SJSA1 (cell line): ENCODE measurements at regions not wholly inside any gene's neighbourhood (a gene's known extent, or its start where the extent isn't known, plus 50 kb on each side); places are given as distances from the start of the nearest gene placed in this dataset.
A peak's percentile ranks its signal among the peaks of the same experiment; 100 is the strongest.

Experiments used
- DNase-seq, 2 experiments: peaks; one replicate each; pipeline ENCODE4 v3.0.0-alpha.2; 2015 to 2020; ENCODE audit warnings: low spot score in 2 of 2, low read depth in 1 of 2
- H3K27ac ChIP-seq: fragments of 250-450 bp; sonication (Bioruptor Pico); 2 replicates; pipeline ENCODE4 v1.5.1; 2020; ENCODE audit warnings: mild to moderate bottlenecking, moderate library complexity
- H3K27me3 ChIP-seq: fragments of 250-450 bp; sonication (Bioruptor Pico); replicated peaks from 2 replicates; pipeline ENCODE4 v1.5.1; 2020; ENCODE audit warnings: mild to moderate bottlenecking, moderate library complexity
- H3K36me3 ChIP-seq: fragments of 250-450 bp; sonication (Bioruptor Pico); 2 replicates; pipeline ENCODE4 v1.5.1; 2020; ENCODE audit warnings: mild to moderate bottlenecking
- H3K4me1 ChIP-seq: fragments of 250-450 bp; sonication (Bioruptor Pico); replicated peaks from 2 replicates; pipeline ENCODE4 v1.6.1; 2021; ENCODE audit warnings: mild to moderate bottlenecking
- H3K4me3 ChIP-seq: fragments of 250-450 bp; sonication (Bioruptor Pico); 2 replicates; pipeline ENCODE4 v1.5.1; 2020; ENCODE audit warnings: mild to moderate bottlenecking
- H3K9me3 ChIP-seq: fragments of 250-450 bp; sonication (Bioruptor Pico); replicated peaks from 2 replicates; pipeline ENCODE4 v1.5.1; 2020; ENCODE audit warnings: mild to moderate bottlenecking

GRCh38 chr14:98819132-98819866 is 452.7 kb downstream of the BCL11B start:
- DNase-seq: no peak
- H3K4me3 ChIP-seq: no peak overlapping the region

DNA sequence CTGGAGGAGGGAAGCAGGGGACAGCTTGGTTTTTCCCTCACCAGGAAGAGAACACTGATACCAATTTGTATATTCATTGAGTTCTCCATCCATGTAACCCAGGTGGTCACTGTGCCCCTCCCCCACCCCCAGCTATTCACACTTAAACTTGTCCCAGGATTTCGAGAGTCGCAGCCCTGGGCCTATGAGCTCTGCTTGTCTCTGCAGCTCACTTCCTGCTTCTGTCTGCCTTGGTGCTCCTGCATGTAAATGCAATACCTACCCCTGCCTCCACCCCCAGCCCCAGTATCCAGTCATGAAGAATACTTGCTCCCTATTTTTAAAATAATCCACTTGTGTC is 452.2 kb downstream of the BCL11B start:
- H3K27me3 ChIP-seq: no peaks in the 10 kb centered on the region
- no peak for DNase-seq
- H3K27ac ChIP-seq: no peak overlapping the region
- H3K4me3 ChIP-seq: no peak overlapping the region
- H3K9me3 ChIP-seq: no peaks in the 10 kb centered on the region
- 0 out of 2 replicates have a peak, but pooled peaks cover 3% of the 10 kb centered on the region for H3K4me1 ChIP-seq
- no peaks in the 10 kb centered on the region for H3K36me3 ChIP-seq

More at GRCh38 chr14:98819132-98819866, 452.7 kb downstream of the BCL11B start:
- Histone ChIP-seq H3K27ac (no peak overlapping the region), H3K36me3 (no peaks in the 10 kb centered on the region), H3K9me3 (no peaks in the 10 kb centered on the region), H3K4me1 (0 out of 2 replicates have a peak, but pooled peaks cover 3% of the 10 kb centered on the region), H3K27me3 (no peaks in the 10 kb centered on the region)

- H3K4me1 ChIP-seq: 0 out of 2 replicates have a peak, but pooled peaks cover 3% of the 10 kb centered on the region
- no peaks in the 10 kb centered on the region for H3K9me3 ChIP-seq
- no peaks in the 10 kb centered on the region for H3K36me3 ChIP-seq
- no peak for DNase-seq
- no peak overlapping the region for H3K4me3 ChIP-seq
- no peaks in the 10 kb centered on the region for H3K27me3 ChIP-seq
- no peak overlapping the region for H3K27ac ChIP-seq
Measured at GRCh38 chr14:98822917-98823316, 449.1 kb downstream of the BCL11B start.

DNA sequence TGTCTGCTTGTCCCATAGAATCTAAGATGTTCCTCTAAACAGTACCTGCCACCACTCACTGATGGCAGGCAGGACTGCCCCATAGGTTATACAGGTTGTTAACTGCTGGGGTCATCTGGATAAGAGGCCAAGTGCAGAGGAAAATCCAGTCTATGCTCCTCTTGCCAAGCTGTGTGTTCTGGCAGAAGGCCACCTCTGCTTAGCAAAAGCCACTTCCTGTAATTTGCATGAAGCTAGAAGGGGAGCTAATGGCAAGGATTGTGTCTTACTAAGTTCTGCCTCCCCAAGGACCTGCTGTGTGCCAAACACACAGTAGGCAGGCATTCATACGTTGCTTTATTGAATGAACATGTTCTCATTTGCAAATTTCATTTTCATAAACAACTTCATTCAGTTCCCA is 445.4 kb downstream of the BCL11B start:
- Histone ChIP-seq H3K9me3 (no peaks in the 10 kb centered on the region), H3K4me1 (0 out of 2 replicates have a peak, but pooled peaks cover 3% of the 10 kb centered on the region)
- DNase-seq: no peak

DNA sequence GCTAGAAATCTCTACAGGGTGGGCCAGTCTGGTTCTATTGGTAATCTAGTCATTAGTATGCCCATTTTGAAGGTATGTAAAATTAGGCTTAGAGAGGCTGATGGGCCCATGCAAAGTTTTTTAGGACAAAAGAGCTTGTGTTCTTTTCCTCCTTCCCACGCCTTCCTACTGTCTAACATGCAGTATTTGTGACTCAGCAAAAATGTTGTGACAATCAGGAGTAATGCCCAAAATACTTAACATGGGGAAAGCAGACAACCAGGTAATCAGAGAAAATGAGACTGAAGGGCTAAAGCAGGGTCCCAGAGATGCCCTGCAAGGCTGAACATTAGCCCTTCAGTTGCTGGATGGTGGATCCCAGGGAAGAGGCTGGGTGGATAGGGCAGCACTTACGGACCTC is 437.9 kb downstream of the BCL11B start:
- Histone ChIP-seq H3K9me3 (no peaks in the 10 kb centered on the region), H3K27me3 (no peaks in the 10 kb centered on the region), H3K4me3 (no peak overlapping the region), H3K4me1 (peaks cover 8% of the 10 kb centered on the region), H3K27ac (no peak overlapping the region), H3K36me3 (no peaks in the 10 kb centered on the region)
- peak in 1 of 2 experiments; percentile 23 for DNase-seq

More for the DNA sequence above, 445.4 kb downstream of the BCL11B start:
- Histone ChIP-seq H3K4me3 (no peak overlapping the region), H3K27ac (no peak overlapping the region), H3K36me3 (no peaks in the 10 kb centered on the region), H3K27me3 (no peaks in the 10 kb centered on the region)

DNA sequence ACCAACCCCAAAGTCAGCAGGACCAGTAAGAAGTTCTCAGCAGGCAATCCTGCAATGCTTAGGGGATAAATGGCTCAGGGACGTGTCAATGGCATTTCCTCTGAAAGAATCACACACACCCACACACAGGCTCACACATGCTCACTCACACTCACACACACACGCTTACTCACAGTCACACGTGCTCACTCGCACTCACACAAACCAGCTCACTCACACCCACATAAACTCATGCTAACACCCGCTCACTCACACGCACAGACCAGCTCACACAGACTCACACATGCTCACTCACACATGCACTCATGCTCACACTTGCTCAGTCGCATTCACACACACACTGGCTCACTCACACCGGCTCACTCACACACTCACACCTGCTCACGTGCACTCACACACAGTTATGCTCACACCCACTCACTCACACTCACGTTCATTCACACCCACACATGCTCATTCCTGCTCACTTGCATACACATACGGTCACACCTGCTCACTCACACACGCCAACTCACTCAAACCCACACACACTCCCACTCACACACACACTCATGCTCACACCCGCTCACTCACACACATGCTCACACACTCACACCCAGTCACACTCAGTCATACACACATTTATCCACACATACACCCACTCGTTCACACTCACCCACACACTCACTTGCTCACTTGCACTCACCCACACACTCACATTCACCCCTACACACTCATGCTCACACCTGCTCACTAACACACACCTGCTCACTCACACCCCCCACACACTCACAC is 436.8 kb downstream of the BCL11B start:
- H3K9me3 ChIP-seq: no peaks in the 10 kb centered on the region
- no peak overlapping the region for H3K4me3 ChIP-seq
- H3K27me3 ChIP-seq: no peaks in the 10 kb centered on the region
- H3K4me1 ChIP-seq: peaks cover 18% of the 10 kb centered on the region
- no peak overlapping the region for H3K27ac ChIP-seq
- DNase-seq: no peak
- no peaks in the 10 kb centered on the region for H3K36me3 ChIP-seq

DNA sequence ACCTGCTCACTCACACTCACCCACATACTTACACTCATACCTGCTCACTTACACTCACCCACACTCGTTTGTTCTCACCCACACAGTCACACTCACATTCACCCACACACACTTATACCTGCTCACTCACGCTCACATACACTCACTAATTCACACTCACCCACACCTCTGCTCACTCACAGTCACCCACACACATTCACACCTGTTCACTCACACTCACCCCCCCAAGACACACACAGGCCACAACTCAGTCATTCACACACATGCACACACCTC is 436.2 kb downstream of the BCL11B start:
- H3K36me3 ChIP-seq: no peaks in the 10 kb centered on the region
- H3K27ac ChIP-seq: no peak overlapping the region
- H3K4me1 ChIP-seq: peaks cover 23% of the 10 kb centered on the region
- no peaks in the 10 kb centered on the region for H3K27me3 ChIP-seq
- no peaks in the 10 kb centered on the region for H3K9me3 ChIP-seq
- H3K4me3 ChIP-seq: no peak overlapping the region
- DNase-seq: no peak

- Histone ChIP-seq H3K27ac (peak overlapping the region; percentile 90), H3K4me3 (no peak overlapping the region), H3K36me3 (no peaks in the 10 kb centered on the region), H3K4me1 (peaks cover 46% of the 10 kb centered on the region), H3K9me3 (no peaks in the 10 kb centered on the region), H3K27me3 (no peaks in the 10 kb centered on the region)
- DNase-seq: peak; percentile 91 to 97
Measured at GRCh38 chr14:98840091-98840490, 431.9 kb downstream of the BCL11B start.

GRCh38 chr14:98840511-98840910 is 431.5 kb downstream of the BCL11B start:
- Histone ChIP-seq H3K27me3 (no peaks in the 10 kb centered on the region), H3K9me3 (no peaks in the 10 kb centered on the region), H3K4me3 (no peak overlapping the region), H3K27ac (peak overlapping the region; percentile 90), H3K4me1 (peaks cover 46% of the 10 kb centered on the region), H3K36me3 (no peaks in the 10 kb centered on the region)
- DNase-seq: peak; percentile 72 to 93

- peaks cover 34% of the 10 kb centered on the region for H3K4me1 ChIP-seq
- H3K27ac ChIP-seq: no peak overlapping the region
- H3K4me3 ChIP-seq: no peak overlapping the region
- no peaks in the 10 kb centered on the region for H3K36me3 ChIP-seq
- H3K9me3 ChIP-seq: no peaks in the 10 kb centered on the region
- H3K27me3 ChIP-seq: no peaks in the 10 kb centered on the region
- no peak for DNase-seq
Measured at GRCh38 chr14:98844456-98844855, 427.5 kb downstream of the BCL11B start.

GRCh38 chr14:98847521-98848468 is 424.2 kb downstream of the BCL11B start:
- no peak overlapping the region for H3K4me3 ChIP-seq
- peak in 1 of 2 experiments; percentile 18 for DNase-seq
- H3K27ac ChIP-seq: no peak overlapping the region
- no peaks in the 10 kb centered on the region for H3K27me3 ChIP-seq
- no peaks in the 10 kb centered on the region for H3K9me3 ChIP-seq
- peaks cover 8% of the 10 kb centered on the region; the same call in 1 of the 2 replicates for H3K4me1 ChIP-seq
- H3K36me3 ChIP-seq: no peaks in the 10 kb centered on the region

GRCh38 chr14:98853063-98853729 is 418.8 kb downstream of the BCL11B start:
- DNase-seq: no peak
- H3K4me1 ChIP-seq: peaks cover 16% of the 10 kb centered on the region
- H3K27me3 ChIP-seq: no peaks in the 10 kb centered on the region
- H3K36me3 ChIP-seq: no peaks in the 10 kb centered on the region
- H3K4me3 ChIP-seq: no peak overlapping the region
- peak overlapping the region; percentile 57 for H3K27ac ChIP-seq
- no peaks in the 10 kb centered on the region for H3K9me3 ChIP-seq
